Esophagus squamous epithelium (tissue), 4 donors: ENCODE measurements at regions not wholly inside any gene's neighbourhood (a gene's known extent, or its start where the extent isn't known, plus 50 kb on each side); places are given as distances from the start of the nearest gene placed in this dataset.

Experiments used
- CTCF ChIP-seq, 6 experiments: fragments of 450-650 bp in 4 of 6; fragments of 200-600 bp in 2 of 6; sonication (generic) in 2 of 6; IDR thresholded peaks; one replicate each; pipeline ENCODE4 v1.5.1; 2016 to 2019; ENCODE audit warnings: antibody characterized with exemption in 6 of 6, mild to moderate bottlenecking in 4 of 6, moderate library complexity in 4 of 6
- POLR2A ChIP-seq, 4 donors: fragments of 450-650 bp; IDR thresholded peaks; one replicate each; pipeline ENCODE4 v1.6.1; 2017; ENCODE audit warnings: antibody characterized with exemption in 4 of 4, mild to moderate bottlenecking in 4 of 4, moderate library complexity in 3 of 4

- TF ChIP-seq CTCF (IDR thresholded peaks at IDR 0.05), result no peak
- TF ChIP-seq POLR2A (IDR thresholded peaks at IDR 0.05), result no peak
These were observed 211.2 kb upstream of the EEA1 start for GRCh38 chr12:93140325-93140724.
